ENCODE measurements at regions not wholly inside any gene's neighbourhood (a gene's known extent, or its start where the extent isn't known, plus 50 kb on each side); places are given as distances from the start of the nearest gene placed in this dataset.

- H2AFZ ChIP-seq (ENCODE audit: low read length): no peak overlapping the region
- H3K4me2 ChIP-seq (ENCODE audit: insufficient read depth in 1 of 2, low read depth in 2 of 2, low read length in 2 of 2): no peak overlapping the region
- POLR2A ChIA-PET (ENCODE audit: partially characterized antibody): no interaction called here
- H2BK20ac ChIP-seq (ENCODE audit: low read length): no peak overlapping the region
- no peak overlapping the region for H3K9ac ChIP-seq (replicated peaks in 1 of 4; ENCODE audit: extremely low read depth in 1 of 4, low read depth in 3 of 4, low read length in 3 of 4)
- H2BK5ac ChIP-seq (ENCODE audit: low read depth, low read length): no peak overlapping the region
- DNase-seq (ENCODE audit: low read depth in 1 of 2, low spot score in 2 of 2): no peak
- H3K27me3 ChIP-seq (replicated peaks in 1 of 4; ENCODE audit: control insufficient read depth in 3 of 4, extremely low read depth in 1 of 4, insufficient read depth in 3 of 4, low read length in 3 of 4): no peaks in the 10 kb centered on the region
- no peak overlapping the region for H4K8ac ChIP-seq (ENCODE audit: extremely low read depth, insufficient read depth, low read length)
- H4K20me1 ChIP-seq (replicated peaks in 1 of 2; ENCODE audit: control insufficient read depth in 1 of 2, insufficient read depth in 2 of 2, low read length in 2 of 2): no peaks in the 10 kb centered on the region
- FAIRE-seq: no peak
- no peak overlapping the region for H3K56ac ChIP-seq (replicated peaks; ENCODE audit: insufficient read length, low read depth, low read length)
- H3K79me2 ChIP-seq (ENCODE audit: control insufficient read depth in 1 of 2, insufficient read depth in 2 of 2, low read length in 2 of 2): no peaks in the 10 kb centered on the region
- no peaks in the 10 kb centered on the region; the same call in 1 of the 2 replicates for H3K23me2 ChIP-seq (ENCODE audit: low read depth, low read length)
- H4K5ac ChIP-seq (ENCODE audit: insufficient read length, low read depth, low read length): no peak overlapping the region
- no peak overlapping the region for H3K23ac ChIP-seq (ENCODE audit: insufficient read length)
- WGBS, 2 experiments (ENCODE audit: extremely low coverage in 1 of 2, insufficient coverage in 1 of 2, insufficient read length in 1 of 2, insufficient replicate concordance in 2 of 2, low coverage in 1 of 2, low lambda C conversion rate in 2 of 2, missing lambda C conversion rate in 1 of 2): 91% methylated on average over 3 of the region's 3 CpGs; no CpG with 5 or more reads in 1 of the 2 experiments
- H3K18ac ChIP-seq (ENCODE audit: extremely low read depth, low read length): no peak overlapping the region
- no peak overlapping the region for H3K4me3 ChIP-seq (ENCODE audit: extremely low read depth in 1 of 4, insufficient read depth in 2 of 4, low read depth in 3 of 4, low read length in 4 of 4)
- no peak overlapping the region for H3K27ac ChIP-seq (ENCODE audit: low read depth, low read length)
- no peak overlapping the region for H2BK120ac ChIP-seq (replicated peaks; ENCODE audit: low read depth, low read length)
- H2BK12ac ChIP-seq (ENCODE audit: low read depth, low read length): no peak overlapping the region
- no peaks in the 10 kb centered on the region for H3K4me1 ChIP-seq (replicated peaks in 1 of 4; ENCODE audit: control insufficient read depth in 3 of 4, insufficient read depth in 4 of 4, low read length in 3 of 4)
- no peaks in the 10 kb centered on the region for H3K79me1 ChIP-seq (ENCODE audit: low read depth, low read length)
- H3K14ac ChIP-seq (ENCODE audit: insufficient read length): no peak overlapping the region
- no peak overlapping the region for H4K91ac ChIP-seq (replicated peaks; ENCODE audit: insufficient read length, low read length)
- H2BK15ac ChIP-seq (ENCODE audit: low read length): no peak overlapping the region
- CTCF ChIA-PET (ENCODE audit: partially characterized antibody): no interaction called here
- no peak overlapping the region for H3K4ac ChIP-seq (replicated peaks; ENCODE audit: insufficient read length, low read depth, low read length)
- no peaks in the 10 kb centered on the region for H3K36me3 ChIP-seq (ENCODE audit: control insufficient read depth in 2 of 4, insufficient read depth in 4 of 4, low read length in 3 of 4)
- H3K9me3 ChIP-seq (ENCODE audit: insufficient read depth in 2 of 2, low read depth in 1 of 2, low read length in 1 of 2): no peaks in the 10 kb centered on the region
- H2AK5ac ChIP-seq (ENCODE audit: low read depth, low read length): no peak overlapping the region
- TF ChIP-seq SIRT6 (IDR thresholded peaks at IDR 0.05; ENCODE audit: low read length) (no peak), RBBP5 (IDR thresholded peaks at IDR 0.05; ENCODE audit: borderline replicate concordance, low read depth, low read length) (no peak), EP300 (IDR thresholded peaks at IDR 0.05; ENCODE audit: borderline replicate concordance in 1 of 2, low read depth in 2 of 2, low read length in 2 of 2) (no peak), JUND (IDR thresholded peaks at IDR 0.05; ENCODE audit: low read length) (no peak), CHD2 (IDR thresholded peaks at IDR 0.05; ENCODE audit: low read length) (no peak), TBP (IDR thresholded peaks at IDR 0.05; ENCODE audit: low read depth, low read length) (no peak), CBX8 (IDR thresholded peaks at IDR 0.05; ENCODE audit: borderline replicate concordance, low read depth, low read length) (no peak), RFX5 (IDR thresholded peaks at IDR 0.05; ENCODE audit: borderline replicate concordance, low read depth, low read length) (no peak), TAF1 (IDR thresholded peaks at IDR 0.05; ENCODE audit: low read depth, low read length) (no peak), CREB1 (IDR thresholded peaks at IDR 0.05) (no peak), SP4 (IDR thresholded peaks at IDR 0.05; ENCODE audit: low read length) (no peak), TEAD4 (IDR thresholded peaks at IDR 0.05; ENCODE audit: low read depth, low read length) (no peak), GTF2F1 (IDR thresholded peaks at IDR 0.05; ENCODE audit: borderline replicate concordance, low read depth, low read length) (no peak), BACH1 (IDR thresholded peaks at IDR 0.05; ENCODE audit: low read length) (no peak), KDM1A (IDR thresholded peaks at IDR 0.05; ENCODE audit: borderline replicate concordance, low read length) (no peak)
These were observed 171.4 kb upstream of the GORAB start for GRCh38 chr1:170360601-170361000.

All from H1 (cell line).